ENCODE measurements at regions not wholly inside any gene's neighbourhood (a gene's known extent, or its start where the extent isn't known, plus 50 kb on each side); places are given as distances from the start of the nearest gene placed in this dataset.
"Not testable (repeated sequence)": the region's sequence is repeated elsewhere in the genome, so short reads cannot be mapped to it uniquely, and the experiment has no call there.

- DNase-seq, result no peak
These were observed 238.7 kb upstream of the TOX3 start for GRCh38 chr16:52785653-52786052.

GRCh38 chr16:52783616-52784015 lies 236.7 kb upstream of the TOX3 start:
- DNase-seq, result no peak

GRCh38 chr16:52781005-52781630 lies 234.2 kb upstream of the TOX3 start:
- no peak for DNase-seq

GRCh38 chr16:52773026-52773425 lies 226.1 kb upstream of the TOX3 start:
- no peak for DNase-seq

- DNase-seq, result no peak
These were observed 223.9 kb upstream of the TOX3 start for GRCh38 chr16:52770828-52771227.

GRCh38 chr16:52758473-52758855 lies 211.5 kb upstream of the TOX3 start:
- no peak for DNase-seq

- DNase-seq, result peak; percentile 28 to 57
These were observed 211.0 kb upstream of the TOX3 start for GRCh38 chr16:52757746-52758472.

- no peak for DNase-seq
These were observed 210.0 kb upstream of the TOX3 start for GRCh38 chr16:52756812-52757517.

- peak in 1 of 2 donors; percentile 29 for DNase-seq
These were observed 208.5 kb upstream of the TOX3 start for GRCh38 chr16:52755396-52755795.

- DNase-seq, result no peak
These were observed 204.1 kb upstream of the TOX3 start for GRCh38 chr16:52751035-52751434.

GRCh38 chr16:52748741-52749140 lies 201.8 kb upstream of the TOX3 start:
- DNase-seq, result no peak

- no peak for DNase-seq
These were observed 200.2 kb upstream of the TOX3 start for GRCh38 chr16:52747088-52747595.

- DNase-seq, result no peak
These were observed 196.8 kb upstream of the TOX3 start for GRCh38 chr16:52743707-52744106.

- no peak for DNase-seq
These were observed 195.7 kb upstream of the TOX3 start for GRCh38 chr16:52742608-52743170.

- no peak for DNase-seq
These were observed 195.1 kb upstream of the TOX3 start for GRCh38 chr16:52742052-52742451.

GRCh38 chr16:52741351-52741750 lies 194.4 kb upstream of the TOX3 start:
- no peak for DNase-seq

- DNase-seq, result no peak
These were observed 193.8 kb upstream of the TOX3 start for GRCh38 chr16:52740766-52741165.

GRCh38 chr16:52740333-52740732 lies 193.4 kb upstream of the TOX3 start:
- no peak for DNase-seq

- not testable (repeated sequence) for DNase-seq
These were observed 192.0 kb upstream of the TOX3 start for GRCh38 chr16:52738992-52739391.

GRCh38 chr16:52731219-52731875 lies 184.4 kb upstream of the TOX3 start:
- no peak for DNase-seq

GRCh38 chr16:52729731-52730130 lies 182.8 kb upstream of the TOX3 start:
- no peak for DNase-seq

- DNase-seq, result peak; percentile 82 to 88
These were observed 180.9 kb upstream of the TOX3 start for GRCh38 chr16:52727849-52728248.

GRCh38 chr16:52727441-52727840 lies 180.5 kb upstream of the TOX3 start:
- peak; percentile 35 to 58 for DNase-seq

All from inflammatory macrophage treated with lipopolysaccharide for 1 hour (primary cell).